ENCODE measurements at regions not wholly inside any gene's neighbourhood (a gene's known extent, or its start where the extent isn't known, plus 50 kb on each side); places are given as distances from the start of the nearest gene placed in this dataset.

DNA sequence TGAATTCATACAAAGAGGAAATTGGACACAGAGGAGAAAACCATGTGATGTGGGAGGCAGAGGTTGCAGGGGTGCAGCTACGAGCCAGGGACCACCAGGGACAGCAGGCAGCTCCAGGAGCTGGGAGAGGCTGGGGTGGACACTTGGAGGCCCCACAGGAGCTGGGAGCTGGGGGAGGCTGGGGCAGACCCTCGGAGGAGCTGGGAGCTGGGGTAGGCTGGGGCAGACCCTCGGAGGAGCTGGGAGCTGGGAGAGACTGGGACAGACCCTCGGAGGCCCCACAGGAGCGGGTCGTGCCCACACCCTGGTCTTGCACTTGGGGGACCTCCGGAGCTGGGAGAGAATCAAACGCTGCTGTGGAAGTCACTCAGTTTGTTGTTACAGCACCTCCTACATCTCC, 141.7 kb downstream of the SOX1 start:
- Histone ChIP-seq H3K4me1 (peaks cover 22% of the 10 kb centered on the region), H3K27ac (replicated peaks) (no peak overlapping the region), H3K9me3 (replicated peaks) (no peaks in the 10 kb centered on the region), H3K27me3 (ENCODE audit: low read depth) (peaks cover 78% of the 10 kb centered on the region), H3K36me3 (no peaks in the 10 kb centered on the region), H3K4me3 (no peak overlapping the region)
- no peak for DNase-seq
- intact Hi-C loops (cut with micrococcal nuclease), result no loop called here
- TF ChIP-seq, protein P1, sequence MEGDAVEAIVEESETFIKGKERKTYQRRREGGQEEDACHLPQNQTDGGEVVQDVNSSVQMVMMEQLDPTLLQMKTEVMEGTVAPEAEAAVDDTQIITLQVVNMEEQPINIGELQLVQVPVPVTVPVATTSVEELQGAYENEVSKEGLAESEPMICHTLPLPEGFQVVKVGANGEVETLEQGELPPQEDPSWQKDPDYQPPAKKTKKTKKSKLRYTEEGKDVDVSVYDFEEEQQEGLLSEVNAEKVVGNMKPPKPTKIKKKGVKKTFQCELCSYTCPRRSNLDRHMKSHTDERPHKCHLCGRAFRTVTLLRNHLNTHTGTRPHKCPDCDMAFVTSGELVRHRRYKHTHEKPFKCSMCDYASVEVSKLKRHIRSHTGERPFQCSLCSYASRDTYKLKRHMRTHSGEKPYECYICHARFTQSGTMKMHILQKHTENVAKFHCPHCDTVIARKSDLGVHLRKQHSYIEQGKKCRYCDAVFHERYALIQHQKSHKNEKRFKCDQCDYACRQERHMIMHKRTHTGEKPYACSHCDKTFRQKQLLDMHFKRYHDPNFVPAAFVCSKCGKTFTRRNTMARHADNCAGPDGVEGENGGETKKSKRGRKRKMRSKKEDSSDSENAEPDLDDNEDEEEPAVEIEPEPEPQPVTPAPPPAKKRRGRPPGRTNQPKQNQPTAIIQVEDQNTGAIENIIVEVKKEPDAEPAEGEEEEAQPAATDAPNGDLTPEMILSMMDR (IDR thresholded peaks at IDR 0.05; ENCODE audit: borderline replicate concordance), result no peak

GRCh38 chr13:112209266-112209665, 142.3 kb downstream of the SOX1 start:
- no peak overlapping the region for H3K27ac ChIP-seq (replicated peaks)
- no peak overlapping the region for H3K4me3 ChIP-seq
- H3K36me3 ChIP-seq, result no peaks in the 10 kb centered on the region
- H3K27me3 ChIP-seq (ENCODE audit: low read depth), result peaks cover 78% of the 10 kb centered on the region
- no peaks in the 10 kb centered on the region for H3K9me3 ChIP-seq (replicated peaks)
- H3K4me1 ChIP-seq, result peaks cover 20% of the 10 kb centered on the region
- intact Hi-C loops (cut with micrococcal nuclease), result no loop called here
- TF ChIP-seq, protein P1 (IDR thresholded peaks at IDR 0.05; ENCODE audit: borderline replicate concordance), result no peak
- DNase-seq, result no peak

DNA sequence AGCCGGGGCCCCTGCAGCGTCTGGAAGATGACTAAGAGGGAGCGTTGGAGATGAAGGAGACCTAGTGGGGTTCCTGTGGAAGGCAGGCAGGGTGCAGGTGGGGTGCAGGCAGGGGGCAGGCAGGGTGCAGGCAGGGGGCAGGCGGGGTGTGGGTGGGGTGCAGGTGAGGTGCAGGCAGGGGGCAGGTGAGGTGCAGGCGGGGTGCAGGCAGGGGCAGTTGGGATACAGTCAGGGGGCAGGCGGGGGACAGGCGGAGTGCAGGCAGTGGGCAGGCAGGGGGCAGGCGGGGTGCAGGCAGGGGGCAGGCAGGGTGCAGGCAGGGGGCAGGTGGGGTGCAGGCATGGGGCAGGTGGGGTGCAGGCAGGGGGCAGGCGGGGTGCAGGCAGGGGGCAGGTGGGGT, 142.8 kb downstream of the SOX1 start:
- intact Hi-C loops (cut with micrococcal nuclease), result no loop called here
- no peak overlapping the region for H3K4me3 ChIP-seq
- no peaks in the 10 kb centered on the region for H3K36me3 ChIP-seq
- H3K27me3 ChIP-seq (ENCODE audit: low read depth), result peaks cover 75% of the 10 kb centered on the region
- peaks cover 16% of the 10 kb centered on the region for H3K4me1 ChIP-seq
- H3K27ac ChIP-seq (replicated peaks), result no peak overlapping the region
- DNase-seq, result no peak
- no peaks in the 10 kb centered on the region for H3K9me3 ChIP-seq (replicated peaks)
- TF ChIP-seq, protein P1 (IDR thresholded peaks at IDR 0.05; ENCODE audit: borderline replicate concordance), result no peak

GRCh38 chr13:112210371-112210770, 143.4 kb downstream of the SOX1 start:
- intact Hi-C loops (cut with micrococcal nuclease), result no loop called here
- no peaks in the 10 kb centered on the region for H3K36me3 ChIP-seq
- no peak overlapping the region for H3K27ac ChIP-seq (replicated peaks)
- H3K4me3 ChIP-seq, result no peak overlapping the region
- DNase-seq, result no peak
- H3K4me1 ChIP-seq, result peaks cover 11% of the 10 kb centered on the region
- no peaks in the 10 kb centered on the region for H3K9me3 ChIP-seq (replicated peaks)
- TF ChIP-seq, protein P1 (IDR thresholded peaks at IDR 0.05; ENCODE audit: borderline replicate concordance), result no peak
- H3K27me3 ChIP-seq (ENCODE audit: low read depth), result peaks cover 70% of the 10 kb centered on the region

DNA sequence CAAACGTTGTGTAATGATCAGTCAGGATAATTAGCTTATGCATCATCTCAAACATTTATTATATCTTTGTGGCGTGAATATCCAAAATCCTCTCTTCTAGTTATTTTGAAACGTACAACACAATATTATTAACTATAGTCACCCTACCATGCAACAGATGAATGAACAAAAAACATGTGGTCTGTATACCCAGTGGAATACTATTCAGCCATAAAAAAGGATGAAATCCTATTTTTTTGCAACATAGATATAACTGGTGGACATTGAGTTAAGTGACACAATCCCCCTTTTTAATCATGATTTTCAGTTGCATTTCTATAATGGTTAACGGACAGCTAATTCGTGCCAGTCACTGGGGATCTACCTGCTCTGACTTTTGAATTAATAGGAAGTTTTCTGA, 145.6 kb downstream of the SOX1 start:
- no peak for DNase-seq
- Histone ChIP-seq H3K4me1 (no peaks in the 10 kb centered on the region), H3K4me3 (no peak overlapping the region), H3K9me3 (replicated peaks) (no peaks in the 10 kb centered on the region), H3K36me3 (no peaks in the 10 kb centered on the region), H3K27me3 (ENCODE audit: low read depth) (peaks cover 67% of the 10 kb centered on the region), H3K27ac (replicated peaks) (no peak overlapping the region)
- intact Hi-C loops (cut with micrococcal nuclease), result no loop called here
- TF ChIP-seq, protein P1 (IDR thresholded peaks at IDR 0.05; ENCODE audit: borderline replicate concordance), result no peak

Measured in left ventricle myocardium inferior (tissue), 1 donor.